Activated naive CD8-positive, alpha-beta T cell treated with anti-CD3 and anti-CD28 coated beads, Interleukin-2, amount 50 U/mL, for 16 hours (primary cell): ENCODE measurements at regions not wholly inside any gene's neighbourhood (a gene's known extent, or its start where the extent isn't known, plus 50 kb on each side); places are given as distances from the start of the nearest gene placed in this dataset.

Experiments
- DNase-seq: peaks from one replicate; pipeline ENCODE4 v3.0.0-alpha.2; 2020; ENCODE audit warnings: low read depth, low spot score

DNA sequence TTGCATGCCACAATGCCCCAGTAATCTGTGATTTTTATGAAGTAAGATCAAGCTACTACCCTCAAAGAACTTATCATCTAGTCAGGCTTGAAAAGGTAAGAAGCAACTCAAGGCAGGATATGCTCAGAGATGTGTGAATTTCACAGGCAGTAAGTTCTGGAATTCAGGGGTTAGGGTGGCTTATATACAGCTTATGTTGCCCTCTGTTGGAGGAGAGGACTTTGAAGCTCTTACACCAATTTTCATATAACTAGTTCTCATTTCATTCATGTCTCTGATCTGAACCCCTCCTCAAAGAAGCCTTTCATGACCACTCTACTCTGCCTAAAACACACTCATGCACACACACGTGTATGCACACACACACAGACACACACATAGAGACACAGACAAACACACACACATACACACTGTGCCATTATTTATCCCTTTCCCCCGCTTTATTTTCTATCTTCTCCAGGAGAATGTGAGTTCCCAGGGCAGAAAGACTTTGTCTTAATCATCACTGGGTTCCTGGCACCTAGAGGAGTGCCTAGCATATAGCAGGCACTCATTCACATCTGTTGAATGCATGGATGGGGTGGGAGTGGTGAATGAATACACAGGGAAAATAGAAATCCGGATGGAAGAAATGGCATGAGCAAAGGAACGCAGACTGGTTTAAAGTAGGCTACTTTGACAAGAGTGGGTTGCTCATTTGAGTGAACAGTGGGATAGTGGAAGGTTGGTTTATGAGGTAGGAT lies 220.7 kb upstream of the ZBED5 start:
- no peak for DNase-seq

DNA sequence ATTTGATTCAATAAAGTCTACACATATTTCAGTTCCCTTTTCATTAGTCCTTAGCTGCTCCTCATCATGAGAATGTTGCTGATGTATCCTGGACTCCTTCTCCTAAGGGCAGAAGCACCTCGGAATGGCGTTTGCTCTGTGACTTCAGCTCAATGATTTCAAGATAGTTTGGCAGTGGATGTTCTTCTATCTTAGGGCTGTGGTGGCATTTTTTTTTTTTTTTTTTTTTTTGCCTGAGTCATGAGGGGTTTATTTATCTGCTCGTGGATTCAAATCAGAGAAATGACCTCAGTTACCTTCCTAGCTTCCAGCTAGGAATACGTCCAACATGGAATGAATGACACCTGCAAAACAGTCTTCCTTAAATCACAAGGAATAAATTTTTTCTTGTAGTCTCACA lies 220.0 kb upstream of the ZBED5 start:
- no peak for DNase-seq

DNA sequence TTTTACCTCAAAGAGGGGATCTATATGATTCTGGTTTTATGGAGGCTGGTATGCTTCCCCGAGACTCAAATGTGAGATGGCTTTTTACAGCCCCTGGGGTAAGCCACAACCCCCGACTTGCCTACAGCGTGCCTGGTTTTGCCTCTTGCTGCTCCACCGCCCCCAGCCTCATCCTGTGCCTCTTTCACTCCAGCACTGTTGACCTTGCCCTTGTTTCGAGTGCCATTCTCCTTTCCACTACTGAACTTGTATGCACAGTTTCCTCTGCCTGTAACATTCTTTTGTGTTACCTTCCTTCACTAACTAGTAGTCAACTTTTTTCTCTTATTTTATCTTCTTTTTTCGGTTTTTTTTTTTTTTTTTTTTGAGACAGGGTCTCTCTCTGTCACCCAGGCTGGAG lies 219.0 kb upstream of the ZBED5 start:
- DNase-seq = no peak

DNA sequence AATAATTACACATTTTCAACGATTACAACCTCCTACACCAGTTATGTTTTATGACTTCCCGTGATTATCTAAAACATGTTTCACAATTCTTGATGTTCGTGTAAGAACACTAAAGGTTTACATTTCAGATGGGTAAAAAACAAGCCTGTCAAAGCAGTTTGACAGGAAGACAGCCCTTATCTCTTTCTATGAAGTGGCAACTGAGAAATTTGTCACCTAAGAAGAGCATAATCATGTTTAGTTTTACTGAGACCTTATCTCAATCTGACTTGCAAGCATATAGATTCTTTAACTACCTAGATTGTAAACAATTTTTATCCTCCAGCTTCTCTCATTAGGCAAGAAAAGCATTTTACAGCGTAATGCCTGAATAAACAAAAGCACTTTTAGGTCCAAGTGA lies 218.4 kb upstream of the ZBED5 start:
- DNase-seq = no peak

DNA sequence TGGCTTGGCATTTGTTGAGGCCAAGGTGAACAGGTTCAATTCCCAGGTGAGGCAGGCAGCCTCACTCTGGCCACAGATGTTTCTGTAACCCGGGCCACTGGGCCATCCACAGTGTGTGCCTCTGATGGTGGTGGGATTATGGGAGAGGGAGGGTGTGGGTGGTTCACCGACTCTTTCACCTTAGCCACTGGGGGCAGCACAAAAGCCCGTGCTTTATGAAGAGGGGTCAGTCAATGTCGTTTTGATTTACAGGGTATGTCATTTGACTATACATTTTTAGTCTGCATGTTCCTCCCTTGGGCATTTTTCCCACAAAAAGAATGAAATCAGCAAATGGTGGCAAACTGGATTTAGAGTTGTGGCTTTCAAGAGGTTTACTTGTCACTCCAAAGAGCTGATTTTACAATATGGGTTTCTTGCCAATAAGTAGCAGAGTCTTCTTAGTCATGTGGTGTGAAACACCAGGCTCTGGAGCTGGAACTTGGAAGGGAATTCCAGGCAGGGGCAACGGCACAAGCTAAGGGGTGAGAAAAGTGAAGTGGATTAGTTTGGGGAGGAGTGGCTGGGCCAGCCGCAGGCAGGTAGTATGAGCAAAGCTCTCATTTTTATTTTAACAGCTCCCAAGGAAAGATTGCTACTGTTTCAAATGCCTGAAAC lies 217.8 kb upstream of the ZBED5 start:
- no peak for DNase-seq

DNA sequence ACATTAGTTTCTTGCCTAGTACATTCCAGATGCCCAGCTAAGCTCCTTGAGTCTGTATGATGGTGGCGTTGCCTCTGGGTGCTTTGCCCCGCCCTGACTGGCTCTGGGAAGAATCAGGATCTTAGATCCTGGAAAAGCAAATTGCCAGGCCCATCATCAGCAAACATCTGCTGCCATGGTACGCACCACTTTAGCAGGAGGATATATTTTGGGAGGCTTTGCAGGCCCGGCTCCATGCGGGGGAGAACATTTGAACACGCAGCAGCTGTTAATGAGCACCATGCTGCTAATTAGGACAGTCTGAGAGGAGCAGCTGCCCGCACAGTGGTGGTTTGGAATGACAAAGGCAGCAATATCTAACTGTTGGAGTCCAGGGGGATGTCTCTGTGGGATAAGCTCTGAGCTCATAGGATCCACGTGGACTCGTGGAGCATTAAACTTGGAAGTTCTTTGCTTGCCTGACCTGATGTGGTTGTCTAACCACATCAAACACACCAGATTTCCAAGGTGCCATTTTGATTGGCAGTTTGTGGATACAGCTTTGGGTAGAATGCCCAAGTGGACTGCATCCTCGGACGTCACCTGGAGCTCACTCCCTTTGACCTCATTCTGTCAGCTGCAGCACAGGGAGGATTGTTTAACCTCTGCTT lies 217.0 kb upstream of the ZBED5 start:
- DNase-seq = no peak

DNA sequence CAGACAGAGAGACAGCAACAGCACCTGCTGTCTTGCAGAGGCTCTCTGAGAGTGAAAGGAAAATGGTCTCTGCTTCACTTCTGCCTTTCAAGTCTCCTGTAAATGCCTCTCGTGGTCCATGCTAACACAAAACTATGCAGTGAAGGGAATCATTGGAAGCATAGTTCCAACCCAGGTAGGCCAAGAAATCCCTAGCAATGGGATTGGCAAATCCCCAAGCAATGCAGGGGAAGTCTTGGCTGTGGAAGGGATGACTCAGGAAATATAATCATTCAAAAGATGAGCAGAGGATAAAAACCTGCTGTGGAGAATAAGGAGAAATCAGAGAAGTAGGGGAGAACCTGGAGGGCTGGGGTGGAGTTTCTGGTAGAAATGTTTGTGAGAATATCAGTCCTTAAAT lies 216.1 kb upstream of the ZBED5 start:
- no peak for DNase-seq

DNA sequence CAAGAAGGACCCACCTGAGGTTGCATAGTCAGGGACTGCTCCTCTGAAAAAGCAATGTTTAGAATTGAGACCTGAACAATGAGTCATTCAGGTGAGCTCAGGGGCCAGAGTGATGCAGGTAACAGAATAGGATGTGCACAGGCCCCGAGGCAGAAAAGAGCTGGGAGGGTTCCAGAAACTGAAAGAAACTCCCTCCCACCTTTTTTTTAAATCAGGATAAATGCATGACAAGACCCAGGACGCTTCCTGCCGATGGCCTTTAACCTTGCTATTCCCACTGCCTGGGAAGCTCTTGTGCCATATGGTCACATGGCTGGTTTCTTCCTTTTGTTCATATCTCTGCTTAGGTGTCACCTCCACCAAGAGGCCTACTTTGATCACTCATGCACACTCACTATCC lies 214.2 kb upstream of the ZBED5 start:
- no peak for DNase-seq

DNA sequence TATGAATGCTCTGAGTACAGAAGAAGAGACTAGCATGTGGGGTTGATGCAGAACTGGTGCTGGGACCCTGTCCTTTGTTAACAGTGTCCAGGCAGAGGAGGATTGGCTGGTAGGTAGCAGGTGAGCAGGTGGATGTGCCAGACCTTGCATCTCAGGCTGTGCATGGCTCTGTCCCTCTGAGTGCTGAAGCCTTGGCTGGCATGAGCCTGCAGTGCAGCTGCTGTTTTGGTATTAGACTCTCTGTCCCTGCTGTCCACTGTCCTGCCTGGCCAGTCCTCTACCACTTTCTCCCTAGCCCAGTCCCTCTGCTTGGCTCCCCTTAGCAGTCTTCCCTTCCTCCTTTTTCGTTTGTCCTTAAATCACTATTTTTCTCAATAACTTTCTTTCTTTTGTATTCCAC lies 213.6 kb upstream of the ZBED5 start:
- DNase-seq = no peak

DNA sequence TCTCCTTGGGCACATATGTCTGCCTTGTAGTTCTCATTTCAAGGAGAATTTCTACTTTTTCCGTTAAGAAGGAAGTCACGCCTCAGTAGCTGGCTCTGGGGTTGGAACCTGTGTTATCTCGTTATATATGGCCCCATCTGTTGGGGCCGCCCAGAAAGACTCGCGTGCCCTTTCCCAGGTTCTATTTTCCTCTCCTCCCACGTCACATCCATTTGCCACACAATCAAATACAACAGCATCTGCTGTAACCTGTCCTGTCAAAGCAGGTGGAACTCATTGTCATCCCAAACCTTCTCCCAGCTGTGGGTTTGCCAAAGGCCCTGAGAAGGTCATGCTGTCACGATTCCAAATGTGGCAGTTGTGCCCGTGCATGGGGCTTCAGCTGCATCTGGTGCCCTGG lies 213.1 kb upstream of the ZBED5 start:
- no peak for DNase-seq

DNA sequence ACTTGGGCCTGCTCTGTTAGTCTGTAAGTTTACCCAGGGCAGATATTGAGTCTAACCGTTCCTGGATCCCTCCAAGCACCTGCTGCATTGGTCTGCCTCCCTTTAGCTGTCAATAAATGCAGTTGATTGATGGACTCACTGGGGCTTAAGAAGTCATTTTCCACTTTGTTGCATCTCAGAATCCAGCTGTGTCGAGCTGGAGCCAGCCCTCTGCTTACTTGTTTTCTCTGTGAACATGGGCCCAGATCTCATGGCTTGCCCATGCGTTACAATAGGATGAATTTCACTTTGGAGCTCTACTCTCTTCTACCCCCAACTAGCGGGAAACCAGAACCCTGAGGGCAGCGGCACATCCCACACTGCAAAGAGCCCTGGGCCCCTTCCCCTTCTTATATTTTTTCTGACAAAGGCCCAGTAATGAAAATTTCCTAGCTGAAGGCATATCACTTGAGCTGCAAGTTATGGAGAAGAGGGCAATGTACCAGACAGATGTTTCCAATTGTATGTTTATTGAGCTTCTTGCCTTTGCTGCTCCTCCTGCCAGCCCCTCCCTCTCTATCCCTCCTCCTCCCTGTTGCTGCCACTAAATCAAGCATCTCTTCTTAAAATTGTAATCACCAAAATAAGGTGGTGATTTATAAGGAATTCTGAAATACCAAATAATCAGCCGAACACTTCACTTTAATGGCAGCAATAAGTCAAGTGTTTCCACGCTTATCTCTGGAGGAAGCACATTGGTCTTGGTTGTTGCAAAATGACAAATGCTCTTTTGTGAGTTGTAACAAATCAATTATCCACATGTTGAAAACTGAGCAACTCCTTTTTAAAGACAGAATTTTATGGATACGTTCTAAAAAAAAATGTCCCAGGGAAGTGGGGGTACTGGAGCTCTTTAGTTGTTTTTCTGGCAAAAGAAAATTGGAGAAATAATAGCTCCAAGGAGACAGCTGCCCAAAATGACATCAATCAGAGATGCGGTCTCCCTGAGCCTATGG lies 212.3 kb upstream of the ZBED5 start:
- no peak for DNase-seq

DNA sequence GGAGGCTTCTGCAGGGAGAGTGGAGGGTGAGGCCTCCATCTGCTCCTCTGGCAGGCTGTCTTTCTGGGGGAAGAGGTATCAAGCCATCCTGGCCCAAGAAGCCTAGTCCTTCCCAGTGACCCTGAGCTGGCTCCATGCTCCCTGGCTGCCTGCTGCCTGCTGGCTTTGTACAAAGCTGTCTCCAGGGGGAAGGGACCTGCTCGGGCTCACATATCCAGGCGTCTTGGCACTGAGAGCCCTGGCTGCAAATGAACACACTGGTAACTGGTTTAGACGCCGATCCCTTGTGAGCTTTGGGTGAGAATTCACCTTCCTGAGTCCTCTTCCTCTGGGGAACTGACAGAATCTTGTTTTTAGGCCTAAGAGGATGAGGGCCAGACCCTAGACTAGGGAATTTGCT lies 210.3 kb upstream of the ZBED5 start:
- DNase-seq = no peak

DNA sequence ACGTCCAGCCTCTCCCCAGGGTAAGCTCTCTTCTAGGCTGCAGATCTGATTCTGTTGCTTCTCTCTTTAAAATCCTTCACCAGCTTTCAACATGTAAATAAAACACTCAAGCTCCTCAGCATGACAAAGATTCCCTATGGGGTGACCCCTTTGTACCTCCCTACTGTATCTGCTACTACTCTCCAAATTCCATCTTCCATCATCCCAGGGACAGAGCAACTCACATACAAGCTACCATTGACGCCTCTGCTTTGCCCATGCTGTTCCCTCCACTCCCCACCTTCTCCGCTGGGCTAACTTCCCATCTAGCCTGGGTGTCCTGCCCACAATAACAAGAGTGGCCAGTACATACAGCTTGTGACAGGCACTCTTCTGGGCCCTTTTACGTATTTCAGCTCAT lies 207.5 kb upstream of the ZBED5 start:
- DNase-seq = no peak

DNA sequence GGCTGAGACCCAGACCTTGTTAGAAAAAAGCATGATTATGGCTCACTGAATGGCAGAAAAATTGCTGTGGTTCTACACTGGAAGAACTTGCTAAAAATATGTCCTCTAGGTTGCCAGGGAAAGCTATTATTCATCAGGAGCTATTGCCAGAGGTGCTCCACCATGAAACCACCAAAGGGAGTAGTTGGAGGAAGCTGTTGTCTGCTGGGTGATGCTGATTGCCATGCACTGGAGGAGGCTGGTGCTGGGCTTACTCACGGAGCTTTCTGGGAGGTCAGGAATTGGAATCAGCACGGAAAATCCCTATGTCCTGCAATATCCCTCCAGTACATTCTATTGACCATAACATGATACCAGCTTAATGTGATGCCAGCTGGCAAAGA lies 199.6 kb upstream of the ZBED5 start:
- DNase-seq = no peak

DNA sequence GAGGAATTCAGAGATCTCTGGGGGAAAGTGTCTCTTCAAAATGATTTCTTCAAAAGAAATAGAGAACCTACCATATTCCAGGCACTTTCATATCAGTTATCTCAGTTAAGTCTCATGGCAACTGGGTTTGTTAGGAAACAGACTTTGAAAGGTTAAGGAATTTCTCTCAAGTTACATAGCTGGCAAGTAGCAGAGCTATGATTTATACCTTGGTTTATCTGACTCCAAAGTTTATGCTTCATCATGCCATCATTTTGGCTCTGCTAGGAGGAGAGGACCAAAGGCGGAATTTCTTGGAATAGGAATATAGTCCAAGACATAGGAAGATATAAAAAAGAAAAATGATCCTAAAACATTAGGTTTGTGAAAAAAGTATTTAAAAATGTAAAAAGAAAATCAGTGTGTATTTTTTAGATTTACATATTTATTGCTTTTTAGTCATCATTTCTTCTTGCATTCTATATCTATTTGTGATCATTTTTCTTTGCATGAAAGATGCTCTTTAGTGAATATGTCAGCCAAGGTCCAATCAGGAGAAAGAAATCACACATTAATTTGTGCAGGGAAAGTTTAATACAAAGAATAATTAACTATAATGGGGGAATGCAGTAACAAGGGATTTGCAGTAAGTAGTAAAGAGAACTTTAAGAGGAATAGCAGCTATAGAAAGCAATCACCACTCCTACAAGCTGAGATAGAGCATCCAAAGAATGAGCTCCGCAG lies 199.1 kb upstream of the ZBED5 start:
- DNase-seq = no peak

DNA sequence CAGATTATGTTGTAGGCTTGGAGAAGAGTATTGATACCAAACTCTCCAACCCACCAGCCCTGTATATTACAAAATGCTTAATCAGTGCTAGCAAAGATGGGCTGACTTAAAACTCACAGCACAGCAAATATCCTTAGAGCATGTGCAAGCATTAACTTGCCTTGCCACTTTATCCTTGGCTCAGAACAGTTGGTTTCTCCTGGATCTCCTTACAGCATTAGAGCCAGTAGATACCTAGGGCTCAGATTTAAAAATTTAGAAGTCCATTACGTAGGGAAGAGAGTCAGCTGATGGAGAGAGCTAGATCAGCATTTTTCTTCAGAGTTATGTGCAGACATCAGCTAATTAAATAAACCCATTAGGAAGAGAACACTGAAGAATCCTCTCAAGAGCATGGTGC lies 198.5 kb upstream of the ZBED5 start:
- no peak for DNase-seq

DNA sequence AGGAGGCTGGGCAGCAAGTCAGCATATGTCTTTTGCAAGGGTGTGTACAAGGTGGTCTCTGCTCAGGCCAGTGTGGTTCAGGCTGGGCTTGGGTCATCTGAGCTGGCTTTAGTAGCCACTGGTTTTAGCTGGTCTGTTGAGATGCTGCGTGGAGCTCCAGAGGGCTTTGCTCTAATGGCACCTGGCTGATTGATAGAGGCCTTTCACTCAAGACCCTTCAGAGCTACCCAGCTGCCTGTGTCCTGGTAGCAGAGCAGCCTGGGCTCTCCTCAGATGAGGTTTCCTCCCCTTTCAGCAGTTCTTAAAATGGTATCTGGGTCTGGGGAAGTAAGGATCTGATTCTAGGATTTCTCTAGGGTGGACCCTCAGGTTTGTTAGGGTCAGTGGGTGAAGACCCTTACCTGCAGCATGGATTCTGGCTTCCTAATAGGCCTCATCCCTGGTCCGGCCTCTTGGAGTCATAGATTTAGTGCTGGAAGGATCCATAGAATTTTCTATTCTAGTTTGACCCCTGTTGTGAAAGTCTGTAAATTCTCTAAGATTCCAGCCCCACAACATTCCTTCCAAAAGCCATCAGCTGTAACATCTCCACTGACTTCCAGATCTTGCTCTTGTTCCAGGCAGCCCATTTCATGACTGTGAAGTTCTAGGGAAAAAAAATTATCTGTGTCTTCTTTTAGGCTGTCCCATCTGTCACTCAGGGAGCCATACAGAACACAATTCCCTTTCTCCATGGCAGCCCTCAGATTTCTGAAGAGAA lies 190.2 kb upstream of the ZBED5 start:
- DNase-seq = no peak

DNA sequence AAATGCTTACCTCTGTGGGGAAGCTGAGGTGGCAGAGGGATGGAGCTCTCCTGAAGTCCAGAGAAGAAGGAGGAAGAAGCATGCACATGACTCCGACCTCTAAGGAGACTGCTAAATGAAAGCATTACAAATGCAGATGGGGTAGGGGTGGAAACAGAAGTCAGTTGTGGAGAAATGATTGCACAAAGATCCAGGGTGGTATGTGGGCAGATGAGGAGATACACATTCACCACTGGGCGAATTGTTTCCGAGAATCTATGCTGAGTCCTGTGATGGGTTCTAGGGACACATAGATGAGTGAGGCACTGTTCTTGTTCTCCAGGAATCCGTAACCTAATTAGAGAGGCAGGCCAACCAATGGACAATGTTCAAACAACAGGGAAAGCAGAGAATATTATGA lies 188.9 kb upstream of the ZBED5 start:
- no peak for DNase-seq

DNA sequence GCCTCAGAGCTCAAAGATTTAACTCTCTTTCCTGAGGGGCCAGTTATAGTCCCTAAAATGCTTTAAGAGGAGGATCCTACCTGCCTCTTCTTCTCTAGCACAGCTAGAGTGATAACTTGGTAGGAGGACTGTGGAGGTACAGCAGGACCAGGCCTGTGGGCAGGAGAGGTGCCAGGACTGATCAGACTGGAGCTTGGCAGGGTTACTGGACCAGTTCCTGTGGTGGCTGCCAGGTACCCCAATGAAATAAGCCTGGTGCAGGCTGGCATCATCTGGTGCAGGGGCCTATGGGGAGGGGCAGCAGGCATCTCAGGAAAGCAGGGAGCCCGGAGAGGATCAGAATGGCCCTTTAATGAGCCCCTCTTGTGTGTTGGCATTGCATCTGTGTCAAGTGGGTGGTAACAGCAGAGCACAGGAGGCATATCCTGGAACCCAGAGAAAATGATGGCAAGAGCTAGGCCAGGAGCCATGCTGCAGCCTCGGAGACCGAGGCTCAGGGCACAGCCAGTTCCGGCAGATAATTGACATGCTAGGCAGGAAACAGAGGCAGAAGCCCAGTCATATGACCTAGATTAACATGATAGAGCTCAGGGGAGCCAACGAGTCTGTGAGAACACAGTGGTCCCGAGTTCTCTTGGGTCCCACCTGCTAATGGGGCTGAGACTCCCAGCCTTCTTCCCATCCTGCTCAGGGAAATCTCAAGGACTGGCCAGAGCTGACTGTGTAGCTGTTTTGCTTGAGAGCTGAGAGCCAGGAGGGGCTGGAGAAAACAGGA lies 187.5 kb upstream of the ZBED5 start:
- no peak for DNase-seq
